ENCODE measurements at regions not wholly inside any gene's neighbourhood (a gene's known extent, or its start where the extent isn't known, plus 50 kb on each side); places are given as distances from the start of the nearest gene placed in this dataset.
"Not testable (repeated sequence)": the region's sequence is repeated elsewhere in the genome, so short reads cannot be mapped to it uniquely, and the experiment has no call there.

DNA sequence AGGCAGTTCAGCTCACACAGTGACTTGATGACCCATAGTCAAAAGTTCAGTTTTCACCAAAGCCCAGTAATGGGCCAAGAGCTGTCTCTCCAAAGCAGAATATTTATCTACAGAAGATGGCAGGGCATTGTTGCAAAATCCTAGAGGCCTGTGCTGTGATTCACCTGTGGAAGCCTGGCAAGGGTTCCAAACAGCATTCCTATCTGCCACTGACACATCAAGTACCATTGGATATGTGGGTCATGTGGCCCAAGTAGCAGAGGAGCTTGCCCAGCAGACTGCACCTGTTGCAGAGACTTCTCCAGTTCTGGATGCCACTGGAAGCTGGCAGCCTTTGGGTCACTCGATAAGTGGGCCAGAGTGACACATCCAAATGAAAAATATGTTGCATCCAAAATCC lies 159.6 kb upstream of the TSPY4 start:
- TF ChIP-seq, protein P1, sequence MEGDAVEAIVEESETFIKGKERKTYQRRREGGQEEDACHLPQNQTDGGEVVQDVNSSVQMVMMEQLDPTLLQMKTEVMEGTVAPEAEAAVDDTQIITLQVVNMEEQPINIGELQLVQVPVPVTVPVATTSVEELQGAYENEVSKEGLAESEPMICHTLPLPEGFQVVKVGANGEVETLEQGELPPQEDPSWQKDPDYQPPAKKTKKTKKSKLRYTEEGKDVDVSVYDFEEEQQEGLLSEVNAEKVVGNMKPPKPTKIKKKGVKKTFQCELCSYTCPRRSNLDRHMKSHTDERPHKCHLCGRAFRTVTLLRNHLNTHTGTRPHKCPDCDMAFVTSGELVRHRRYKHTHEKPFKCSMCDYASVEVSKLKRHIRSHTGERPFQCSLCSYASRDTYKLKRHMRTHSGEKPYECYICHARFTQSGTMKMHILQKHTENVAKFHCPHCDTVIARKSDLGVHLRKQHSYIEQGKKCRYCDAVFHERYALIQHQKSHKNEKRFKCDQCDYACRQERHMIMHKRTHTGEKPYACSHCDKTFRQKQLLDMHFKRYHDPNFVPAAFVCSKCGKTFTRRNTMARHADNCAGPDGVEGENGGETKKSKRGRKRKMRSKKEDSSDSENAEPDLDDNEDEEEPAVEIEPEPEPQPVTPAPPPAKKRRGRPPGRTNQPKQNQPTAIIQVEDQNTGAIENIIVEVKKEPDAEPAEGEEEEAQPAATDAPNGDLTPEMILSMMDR (IDR thresholded peaks at IDR 0.05), result not testable (repeated sequence)
- not testable (repeated sequence) for TF ChIP-seq POLR2A (IDR thresholded peaks at IDR 0.05)
